ENCODE measurements at regions not wholly inside any gene's neighbourhood (a gene's known extent, or its start where the extent isn't known, plus 50 kb on each side); places are given as distances from the start of the nearest gene placed in this dataset.

- Histone ChIP-seq H3K27ac (ENCODE audit: low read length) (no peak overlapping the region), H3K4me1 (ENCODE audit: control insufficient read depth in 1 of 2, extremely low read depth in 1 of 2, insufficient read depth in 2 of 2, low read length in 2 of 2) (no peaks in the 10 kb centered on the region), H3K36me3 (ENCODE audit: control insufficient read depth in 2 of 2, extremely low read depth in 1 of 2, insufficient read depth in 1 of 2, low read length in 1 of 2) (no peaks in the 10 kb centered on the region), H3K9me3 (no peaks in the 10 kb centered on the region), H3K4me3 (ENCODE audit: control insufficient read depth in 1 of 2, extremely low read depth in 1 of 2, low read length in 1 of 2) (no peak overlapping the region), H3K27me3 (replicated peaks in 1 of 2; ENCODE audit: control insufficient read depth in 2 of 2, extremely low read depth in 1 of 2, insufficient read depth in 2 of 2, low read length in 1 of 2) (no peaks in the 10 kb centered on the region)
- H3K27me3 Mint-ChIP-seq: peaks cover 0 to 3% of the 10 kb centered on the region in 2 donors
- ChIA-PET CTCF (no interaction called here), POLR2A (no interaction called here)
- no peak for ATAC-seq (replicated peaks in 1 of 4)
- peaks cover 0 to 4% (median 0%) of the 10 kb centered on the region in 3 donors for H3K9me3 Mint-ChIP-seq
- 76% methylated on average over 6 of the region's 9 CpGs for WGBS (ENCODE audit: insufficient coverage)
- H3K4me3 Mint-ChIP-seq: no peak overlapping the region
- peaks cover 0 to 4% (median 0%) of the 10 kb centered on the region in 3 donors for H3K4me1 Mint-ChIP-seq
- H3K27ac Mint-ChIP-seq: no peak overlapping the region
- DNase-seq: no peak
- H3K36me3 Mint-ChIP-seq: no peaks in the 10 kb centered on the region
Measured at GRCh38 chr3:109608574-109608973, 271.2 kb upstream of the DPPA4 start.

DNA sequence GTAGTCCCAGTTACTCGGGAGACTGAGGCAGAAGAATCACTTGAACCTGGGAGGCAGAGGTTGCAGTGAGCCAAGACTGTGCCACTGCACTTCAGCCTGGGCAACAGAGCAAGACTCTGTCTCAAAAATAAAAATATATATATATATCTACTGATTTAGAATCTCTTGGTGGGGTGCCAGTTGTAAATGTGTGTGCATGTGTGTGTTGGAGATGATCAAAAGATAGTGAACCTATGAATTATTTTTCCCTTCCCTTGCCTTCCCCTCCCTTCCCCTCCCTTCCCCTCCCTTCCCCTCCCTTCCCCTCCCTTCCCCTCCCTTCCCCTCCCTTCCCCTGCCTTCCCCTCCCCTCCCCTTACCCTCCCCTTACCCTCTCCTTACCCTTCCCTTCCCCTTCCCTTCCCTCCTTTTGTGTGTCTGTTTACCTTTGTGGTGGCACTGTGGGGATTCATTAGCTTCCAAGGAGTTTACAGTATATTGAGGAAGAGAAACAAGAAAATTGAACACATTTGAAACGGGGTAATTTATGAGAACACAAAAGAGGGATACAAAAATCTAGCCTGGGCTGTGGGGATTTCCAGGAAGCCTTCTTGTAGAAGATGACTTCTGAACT lies 281.5 kb upstream of the DPPA4 start:
- Mint-ChIP-seq H3K27me3 (no peaks in the 10 kb centered on the region), H3K9me3 (no peaks in the 10 kb centered on the region), H3K4me1 (no peaks in the 10 kb centered on the region), H3K27ac (no peak overlapping the region), H3K36me3 (no peaks in the 10 kb centered on the region), H3K4me3 (no peak overlapping the region)
- Histone ChIP-seq H3K4me1 (ENCODE audit: control insufficient read depth in 1 of 2, extremely low read depth in 1 of 2, insufficient read depth in 2 of 2, low read length in 2 of 2) (no peaks in the 10 kb centered on the region), H3K9me3 (no peaks in the 10 kb centered on the region), H3K27ac (ENCODE audit: low read length) (no peak overlapping the region), H3K4me3 (ENCODE audit: control insufficient read depth in 1 of 2, extremely low read depth in 1 of 2, low read length in 1 of 2) (no peak overlapping the region), H3K27me3 (replicated peaks in 1 of 2; ENCODE audit: control insufficient read depth in 2 of 2, extremely low read depth in 1 of 2, insufficient read depth in 2 of 2, low read length in 1 of 2) (no peaks in the 10 kb centered on the region), H3K36me3 (ENCODE audit: control insufficient read depth in 2 of 2, extremely low read depth in 1 of 2, insufficient read depth in 1 of 2, low read length in 1 of 2) (no peaks in the 10 kb centered on the region)
- ATAC-seq (replicated peaks in 1 of 4) (no peak), DNase-seq (no peak)
- no CpG with 5 or more reads among the region's 2 CpGs for WGBS (ENCODE audit: insufficient coverage)
- ChIA-PET POLR2A (no interaction called here), CTCF (interaction anchor here in 1 of 2 donors (0.6 kb wide), 1 partner anchor 228 kb away, joined by 4 read pairs; no protein-coding TSS in a partner anchor)

DNA sequence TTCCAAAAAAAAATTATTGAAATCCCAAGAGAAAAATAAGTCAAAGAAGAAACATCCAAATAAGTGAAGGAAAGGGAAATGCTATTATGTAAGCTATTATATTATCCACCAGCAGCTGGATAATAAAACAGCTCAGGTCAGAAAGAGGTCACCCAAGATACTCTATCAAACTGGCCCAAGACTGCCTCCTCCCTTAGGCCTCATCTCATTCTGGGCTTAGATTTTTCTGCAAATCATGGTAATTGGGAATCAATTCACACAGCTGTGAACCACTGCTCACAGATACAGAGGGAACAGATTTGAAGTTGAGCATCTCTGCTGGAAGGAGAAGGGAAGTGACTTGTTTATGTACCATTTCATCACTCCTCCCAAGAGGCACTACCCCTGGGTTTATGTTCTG lies 294.6 kb upstream of the DPPA4 start:
- H3K9me3 ChIP-seq: no peaks in the 10 kb centered on the region
- H3K27ac ChIP-seq (ENCODE audit: low read length): no peak overlapping the region
- no peaks in the 10 kb centered on the region for H3K27me3 ChIP-seq (replicated peaks in 1 of 2; ENCODE audit: control insufficient read depth in 2 of 2, extremely low read depth in 1 of 2, insufficient read depth in 2 of 2, low read length in 1 of 2)
- DNase-seq (no peak), ATAC-seq (replicated peaks in 1 of 4) (no peak)
- H3K4me3 ChIP-seq (ENCODE audit: control insufficient read depth in 1 of 2, extremely low read depth in 1 of 2, low read length in 1 of 2): no peak overlapping the region
- CTCF ChIA-PET: interaction anchor here in 1 of 2 donors (0.7 kb wide), 1 partner anchor 1070 kb away, joined by 3 read pairs; no protein-coding TSS in a partner anchor
- no peak overlapping the region for H3K4me3 Mint-ChIP-seq
- peaks cover 4% of the 10 kb centered on the region for H3K36me3 Mint-ChIP-seq
- H3K4me1 ChIP-seq (ENCODE audit: control insufficient read depth in 1 of 2, extremely low read depth in 1 of 2, insufficient read depth in 2 of 2, low read length in 2 of 2): no peaks in the 10 kb centered on the region
- H3K36me3 ChIP-seq (ENCODE audit: control insufficient read depth in 2 of 2, extremely low read depth in 1 of 2, insufficient read depth in 1 of 2, low read length in 1 of 2): no peaks in the 10 kb centered on the region
- H3K27ac Mint-ChIP-seq: no peak overlapping the region
- POLR2A ChIA-PET: interaction anchor here in 1 of 2 donors (0.6 kb wide), 1 partner anchor 353 kb away, joined by 3 read pairs; no protein-coding TSS in a partner anchor
- no peaks in the 10 kb centered on the region for H3K27me3 Mint-ChIP-seq
- H3K9me3 Mint-ChIP-seq: peaks cover 0 to 5% (median 0%) of the 10 kb centered on the region in 3 donors
- H3K4me1 Mint-ChIP-seq: no peaks in the 10 kb centered on the region

GRCh38 chr3:109640146-109640652 lies 302.9 kb upstream of the DPPA4 start:
- H3K27ac Mint-ChIP-seq: no peak overlapping the region

DNA sequence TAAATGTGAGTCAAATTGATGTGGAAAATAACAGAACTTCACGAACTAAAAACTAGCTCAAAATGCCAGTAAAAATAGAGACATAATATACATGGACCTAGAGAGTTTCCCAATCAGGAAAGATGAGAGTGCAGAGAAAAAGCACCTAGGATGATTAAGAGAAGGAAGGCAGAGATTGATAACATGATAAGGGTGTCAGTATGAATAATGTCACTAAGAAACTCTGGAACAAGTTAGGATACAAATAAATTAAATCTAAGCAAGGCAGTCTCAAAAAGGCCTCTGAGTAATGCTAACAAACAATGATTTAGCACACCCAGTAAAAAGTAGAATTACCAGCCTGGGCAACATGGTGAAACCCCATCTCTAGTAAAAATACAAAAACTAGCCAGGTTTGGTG lies 304.7 kb upstream of the DPPA4 start:
- H3K27me3 Mint-ChIP-seq: peaks cover 2 to 3% of the 10 kb centered on the region in 2 donors
- WGBS (ENCODE audit: insufficient coverage): no CpG with 5 or more reads among the region's 1 CpG
- H3K4me3 ChIP-seq (ENCODE audit: control insufficient read depth in 1 of 2, extremely low read depth in 1 of 2, low read length in 1 of 2): no peak overlapping the region
- ChIA-PET CTCF (interaction anchor here in 1 of 2 donors (0.7 kb wide), 1 partner anchor 1743 kb away, joined by 5 read pairs; no protein-coding TSS in a partner anchor), POLR2A (no interaction called here)
- H3K36me3 Mint-ChIP-seq: no peaks in the 10 kb centered on the region
- no peak for ATAC-seq (replicated peaks in 1 of 4)
- H3K9me3 ChIP-seq: no peaks in the 10 kb centered on the region
- no peak for DNase-seq
- H3K27ac Mint-ChIP-seq: no peak overlapping the region
- H3K9me3 Mint-ChIP-seq: no peaks in the 10 kb centered on the region
- no peaks in the 10 kb centered on the region for H3K4me1 Mint-ChIP-seq
- H3K4me1 ChIP-seq (ENCODE audit: control insufficient read depth in 1 of 2, extremely low read depth in 1 of 2, insufficient read depth in 2 of 2, low read length in 2 of 2): no peaks in the 10 kb centered on the region
- H3K27me3 ChIP-seq (replicated peaks in 1 of 2; ENCODE audit: control insufficient read depth in 2 of 2, extremely low read depth in 1 of 2, insufficient read depth in 2 of 2, low read length in 1 of 2): no peaks in the 10 kb centered on the region
- H3K27ac ChIP-seq (ENCODE audit: low read length): no peak overlapping the region
- H3K36me3 ChIP-seq (ENCODE audit: control insufficient read depth in 2 of 2, extremely low read depth in 1 of 2, insufficient read depth in 1 of 2, low read length in 1 of 2): no peaks in the 10 kb centered on the region
- H3K4me3 Mint-ChIP-seq: no peak overlapping the region

More at GRCh38 chr3:109640146-109640652, 302.9 kb upstream of the DPPA4 start:
- no CpG with 5 or more reads among the region's 4 CpGs for WGBS (ENCODE audit: insufficient coverage)
- peaks cover 2 to 3% of the 10 kb centered on the region in 2 donors for H3K27me3 Mint-ChIP-seq
- Histone ChIP-seq H3K36me3 (ENCODE audit: control insufficient read depth in 2 of 2, extremely low read depth in 1 of 2, insufficient read depth in 1 of 2, low read length in 1 of 2) (no peaks in the 10 kb centered on the region), H3K27me3 (replicated peaks in 1 of 2; ENCODE audit: control insufficient read depth in 2 of 2, extremely low read depth in 1 of 2, insufficient read depth in 2 of 2, low read length in 1 of 2) (no peaks in the 10 kb centered on the region), H3K4me1 (ENCODE audit: control insufficient read depth in 1 of 2, extremely low read depth in 1 of 2, insufficient read depth in 2 of 2, low read length in 2 of 2) (no peaks in the 10 kb centered on the region), H3K27ac (ENCODE audit: low read length) (no peak overlapping the region), H3K4me3 (ENCODE audit: control insufficient read depth in 1 of 2, extremely low read depth in 1 of 2, low read length in 1 of 2) (no peak overlapping the region), H3K9me3 (no peaks in the 10 kb centered on the region)
- H3K36me3 Mint-ChIP-seq: no peaks in the 10 kb centered on the region
- H3K9me3 Mint-ChIP-seq: no peaks in the 10 kb centered on the region
- ChIA-PET POLR2A (no interaction called here), CTCF (interaction anchor here in 1 of 2 donors (0.6 kb wide), 1 partner anchor 112 kb away, joined by 3 read pairs; no protein-coding TSS in a partner anchor)
- DNase-seq (no peak), ATAC-seq (replicated peaks in 1 of 4) (no peak)
- H3K4me3 Mint-ChIP-seq: no peak overlapping the region
- H3K4me1 Mint-ChIP-seq: no peaks in the 10 kb centered on the region

GRCh38 chr3:109643590-109643989 lies 306.2 kb upstream of the DPPA4 start:
- Mint-ChIP-seq H3K4me3 (no peak overlapping the region), H3K9me3 (no peaks in the 10 kb centered on the region), H3K4me1 (no peaks in the 10 kb centered on the region), H3K36me3 (no peaks in the 10 kb centered on the region), H3K27ac (no peak overlapping the region), H3K27me3 (peaks cover 2 to 3% of the 10 kb centered on the region in 2 donors)
- ChIA-PET CTCF (interaction anchor here in 1 of 2 donors (0.6 kb wide), 1 partner anchor 21 kb away, joined by 5 read pairs; no protein-coding TSS in a partner anchor), POLR2A (no interaction called here)
- H3K4me1 ChIP-seq (ENCODE audit: control insufficient read depth in 1 of 2, extremely low read depth in 1 of 2, insufficient read depth in 2 of 2, low read length in 2 of 2): no peaks in the 10 kb centered on the region
- WGBS (ENCODE audit: insufficient coverage): no CpG with 5 or more reads among the region's 2 CpGs
- H3K27me3 ChIP-seq (replicated peaks in 1 of 2; ENCODE audit: control insufficient read depth in 2 of 2, extremely low read depth in 1 of 2, insufficient read depth in 2 of 2, low read length in 1 of 2): peaks cover 0 to 4% of the 10 kb centered on the region in 2 experiments
- no peaks in the 10 kb centered on the region for H3K9me3 ChIP-seq
- no peaks in the 10 kb centered on the region for H3K36me3 ChIP-seq (ENCODE audit: control insufficient read depth in 2 of 2, extremely low read depth in 1 of 2, insufficient read depth in 1 of 2, low read length in 1 of 2)
- ATAC-seq (replicated peaks in 1 of 4) (no peak), DNase-seq (no peak)
- no peak overlapping the region for H3K4me3 ChIP-seq (ENCODE audit: control insufficient read depth in 1 of 2, extremely low read depth in 1 of 2, low read length in 1 of 2)
- H3K27ac ChIP-seq (ENCODE audit: low read length): no peak overlapping the region
